Activated T-cell treated with anti-CD3 and anti-CD28 coated beads for 1 hour (primary cell): ENCODE measurements at regions not wholly inside any gene's neighbourhood (a gene's known extent, or its start where the extent isn't known, plus 50 kb on each side); places are given as distances from the start of the nearest gene placed in this dataset.
"Not testable (repeated sequence)": the region's sequence is repeated elsewhere in the genome, so short reads cannot be mapped to it uniquely, and the experiment has no call there.

Experiments
- DNase-seq: peaks from one replicate; pipeline ENCODE4 v3.0.0-alpha.2; 2020; ENCODE audit warnings: low read depth

DNA sequence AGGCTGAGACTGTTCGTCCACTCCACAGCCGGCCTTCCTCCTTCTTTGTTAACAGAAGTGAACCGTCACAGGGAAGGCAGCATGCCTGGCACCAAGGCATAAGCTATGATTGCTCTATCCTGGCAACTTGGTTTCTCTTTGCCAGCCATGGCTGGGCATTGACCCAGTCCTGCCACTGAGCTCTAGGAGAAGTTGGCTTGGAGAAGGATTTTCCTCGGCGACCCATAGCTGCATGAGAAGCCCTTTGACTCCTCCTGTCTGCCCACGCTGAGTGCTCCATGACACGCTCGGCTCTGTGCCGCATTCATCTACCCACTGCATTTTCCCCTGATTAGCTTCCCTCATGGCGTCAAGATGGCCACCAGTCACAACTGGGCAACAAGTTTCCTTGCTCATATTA is 111.8 kb upstream of the EXOC2 start:
- no peak for DNase-seq

DNA sequence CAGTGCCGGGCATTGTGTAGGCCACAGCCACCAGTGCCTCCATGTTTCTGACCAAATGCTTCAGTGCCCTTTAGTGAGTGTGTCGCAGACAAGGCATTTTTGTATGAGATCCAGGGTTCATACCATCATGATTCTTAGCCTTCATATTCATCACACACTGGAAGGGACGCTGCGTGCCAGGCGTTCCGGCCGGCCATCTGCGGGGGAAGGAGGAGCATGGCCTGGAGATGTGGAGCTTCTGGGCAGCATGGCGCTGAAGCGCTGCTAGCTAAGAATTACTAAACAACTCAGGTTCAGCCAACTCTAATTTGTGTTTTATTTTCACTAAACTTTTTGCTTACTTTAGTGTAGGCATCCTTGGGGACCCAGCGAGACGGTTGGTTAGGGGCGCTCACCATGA is 111.4 kb upstream of the EXOC2 start:
- no peak for DNase-seq

DNA sequence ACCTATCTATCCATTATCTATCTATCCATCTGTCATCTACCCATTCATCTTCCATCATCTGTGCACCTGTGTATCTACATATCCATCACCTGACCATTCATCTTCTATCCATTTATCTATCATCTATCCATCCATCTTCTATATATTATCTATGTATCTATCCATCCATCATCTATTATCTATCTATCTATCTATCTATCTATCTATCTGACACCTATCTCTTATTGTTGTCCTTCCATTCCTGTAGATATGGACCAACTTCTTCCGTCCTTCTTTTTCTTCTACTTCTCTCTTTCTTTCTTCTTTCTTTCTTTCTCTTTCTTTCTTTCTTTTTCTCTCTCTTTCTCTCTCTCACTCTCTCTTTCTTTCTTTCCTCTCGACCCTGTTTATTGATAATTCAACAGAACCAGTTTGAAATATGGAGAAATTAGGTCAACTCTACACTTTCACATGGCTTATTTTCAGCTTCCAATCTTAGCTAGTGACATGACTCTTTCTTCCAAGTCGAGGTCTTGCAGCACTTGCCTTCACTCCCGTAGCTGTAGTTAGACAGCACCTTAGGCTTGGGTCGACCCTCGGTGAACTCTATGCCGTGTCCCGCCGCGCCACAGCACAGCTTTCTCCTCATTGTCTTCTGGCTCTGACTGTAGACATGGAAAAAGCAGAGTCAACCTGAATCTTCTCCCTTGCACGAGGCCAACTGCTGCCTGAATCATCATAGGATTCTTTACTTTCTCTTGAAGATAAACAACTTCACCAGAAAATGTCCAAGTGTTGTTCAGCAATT is 110.4 kb upstream of the EXOC2 start:
- no peak for DNase-seq

GRCh38 chr6:802701-803100 is 109.8 kb upstream of the EXOC2 start:
- DNase-seq = no peak

GRCh38 chr6:802223-802622 is 109.3 kb upstream of the EXOC2 start:
- not testable (repeated sequence) for DNase-seq

DNA sequence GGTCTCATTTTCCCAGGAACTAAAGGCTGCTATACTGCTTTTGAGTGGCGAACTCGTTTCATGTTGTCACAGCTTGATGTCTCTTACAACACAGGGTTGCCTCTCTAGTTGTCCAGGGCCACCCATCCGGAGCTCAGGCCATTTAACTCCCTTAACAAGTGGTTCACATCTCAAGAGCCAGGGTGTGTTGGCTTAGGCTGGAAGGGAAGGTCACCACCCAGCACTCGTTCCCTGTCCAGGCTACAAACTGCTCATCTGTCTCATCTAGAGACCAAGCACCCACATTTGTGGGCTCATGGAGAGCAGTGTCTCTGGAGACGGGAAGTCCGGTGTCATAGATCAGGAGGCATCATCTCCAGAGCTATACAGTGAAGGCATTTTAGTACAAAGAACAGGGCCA is 106.8 kb upstream of the EXOC2 start:
- DNase-seq = no peak

- peak; percentile 12 for DNase-seq
Measured at GRCh38 chr6:797479-798077, 104.6 kb upstream of the EXOC2 start.

- no peak for DNase-seq
Measured at GRCh38 chr6:795046-795685, 102.2 kb upstream of the EXOC2 start.

DNA sequence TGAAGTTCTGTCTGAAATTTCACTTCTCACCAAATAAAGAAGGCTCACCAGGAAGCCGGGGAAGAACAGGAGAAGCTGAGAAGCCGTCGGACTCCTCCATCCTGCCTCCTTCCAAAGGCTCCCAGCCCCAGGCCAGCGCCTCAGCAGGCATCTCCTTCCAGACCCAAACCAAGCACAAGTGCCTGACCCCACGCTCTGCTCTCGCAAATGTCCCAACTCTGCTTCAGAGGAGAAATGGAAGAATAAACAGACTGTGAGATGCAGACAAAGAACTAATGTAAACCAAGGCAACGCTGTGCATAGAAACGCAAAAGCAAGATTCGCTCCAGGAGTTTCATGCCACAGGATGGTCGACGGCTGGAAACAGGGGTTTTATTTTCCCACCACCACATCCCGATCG is 100.3 kb upstream of the EXOC2 start:
- DNase-seq = no peak

GRCh38 chr6:792662-793061 is 99.7 kb upstream of the EXOC2 start:
- no peak for DNase-seq

GRCh38 chr6:788058-788457 is 95.1 kb upstream of the EXOC2 start:
- no peak for DNase-seq

DNA sequence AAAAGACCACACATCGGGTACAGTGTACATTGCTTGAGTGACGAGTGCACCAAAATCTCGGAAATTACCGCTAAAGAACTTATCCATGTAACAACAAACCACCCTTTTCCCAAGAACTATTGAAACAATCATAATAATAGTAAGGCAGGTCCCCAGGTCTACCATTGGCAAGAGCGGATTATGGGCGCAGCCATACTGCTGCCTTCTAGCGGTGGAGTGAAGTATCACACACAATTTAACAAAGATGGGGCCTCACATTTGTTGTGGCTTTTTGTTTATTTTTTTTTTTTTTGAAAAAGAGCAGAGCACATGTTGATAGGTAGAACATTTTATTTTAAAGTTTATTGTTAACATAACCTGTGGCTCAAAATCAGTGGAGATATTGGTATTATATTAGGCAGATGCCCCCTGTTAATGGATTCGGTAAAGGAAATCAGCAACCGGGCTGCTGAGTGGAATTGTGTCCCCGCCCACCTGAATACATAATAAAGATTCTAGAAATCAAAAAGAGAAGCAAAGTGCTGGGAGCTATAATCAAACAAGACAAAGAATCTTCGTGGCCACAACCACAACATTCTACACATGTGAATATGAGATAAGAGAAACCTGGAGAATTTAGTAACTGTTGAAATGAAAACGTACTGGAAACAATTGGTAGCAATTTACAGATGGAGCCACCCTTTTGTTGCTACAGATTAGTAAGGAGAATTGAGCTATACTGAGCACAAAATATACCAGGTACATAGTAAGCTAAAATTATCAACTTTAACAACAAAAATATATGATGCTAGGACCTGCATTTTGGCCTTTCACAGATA is 94.2 kb upstream of the EXOC2 start:
- no peak for DNase-seq

- no peak for DNase-seq
Measured at GRCh38 chr6:783966-784735, 91.2 kb upstream of the EXOC2 start.

DNA sequence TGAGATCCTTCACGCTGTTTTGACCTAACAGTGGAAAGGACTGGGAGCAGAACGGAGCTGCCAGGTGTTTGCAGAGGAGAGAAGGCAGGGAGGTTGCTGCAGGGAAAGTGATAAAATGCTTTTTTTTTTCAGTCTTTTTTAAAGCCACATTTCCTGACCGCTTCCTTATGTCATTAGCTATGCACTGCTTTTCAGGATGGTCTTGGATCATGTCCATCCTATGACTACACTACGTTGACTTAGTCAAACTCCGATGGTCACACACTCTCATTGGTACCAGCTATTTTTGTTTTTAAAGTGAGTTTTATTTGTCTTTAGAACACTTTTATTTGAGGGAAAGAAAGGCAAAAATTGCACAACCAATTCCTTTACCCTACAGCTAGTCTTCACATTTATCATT is 89.2 kb upstream of the EXOC2 start:
- no peak for DNase-seq

- DNase-seq = no peak
Measured at GRCh38 chr6:781350-781961, 88.5 kb upstream of the EXOC2 start.

GRCh38 chr6:780706-781105 is 87.8 kb upstream of the EXOC2 start:
- DNase-seq = no peak

DNA sequence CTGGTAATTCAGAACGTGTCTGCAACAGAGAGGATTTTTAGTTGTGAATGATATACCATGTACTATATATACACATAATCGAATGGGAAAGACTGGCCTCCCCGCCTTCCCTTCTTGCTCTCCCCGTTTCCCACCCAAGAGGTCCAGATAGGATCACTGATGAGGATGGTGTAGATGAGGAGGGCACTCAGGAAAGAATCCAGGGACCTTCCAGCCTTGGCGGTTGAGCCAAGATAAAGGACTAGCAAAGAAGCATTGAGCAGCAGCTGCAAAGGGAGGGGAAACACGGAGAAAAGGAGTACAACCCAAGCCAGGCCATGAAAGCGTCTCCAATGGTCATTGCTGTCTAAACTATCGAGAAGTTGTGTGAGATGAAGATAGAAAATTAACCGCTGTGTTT is 84.0 kb upstream of the EXOC2 start:
- no peak for DNase-seq

- no peak for DNase-seq
Measured at GRCh38 chr6:776528-776931, 83.6 kb upstream of the EXOC2 start.

- no peak for DNase-seq
Measured at GRCh38 chr6:775863-776262, 82.9 kb upstream of the EXOC2 start.

GRCh38 chr6:771683-772082 is 78.7 kb upstream of the EXOC2 start:
- DNase-seq = not testable (repeated sequence)

GRCh38 chr6:767755-768512 is 75.0 kb upstream of the EXOC2 start:
- no peak for DNase-seq
